Skeletal muscle satellite cell (primary cell): ENCODE measurements at regions not wholly inside any gene's neighbourhood (a gene's known extent, or its start where the extent isn't known, plus 50 kb on each side); places are given as distances from the start of the nearest gene placed in this dataset.

ENCODE experiments used
- H3K27me3 ChIP-seq: 2 replicates; pipeline ENCODE4 v1.7.0; 2013; ENCODE audit warnings: low read length; ENCODE audit not compliant: control insufficient read depth, insufficient read depth
- H3K36me3 ChIP-seq: 2 replicates; pipeline ENCODE4 v1.7.0; 2013; ENCODE audit warnings: mild to moderate bottlenecking, control low read depth, low read length; ENCODE audit not compliant: insufficient read depth
- H3K4me1 ChIP-seq: 2 replicates; pipeline ENCODE4 v1.7.0; 2013; ENCODE audit warnings: low read length; ENCODE audit not compliant: control insufficient read depth, insufficient read depth
- H3K4me2 ChIP-seq: 2 replicates; pipeline ENCODE4 v1.7.0; 2013; ENCODE audit warnings: mild to moderate bottlenecking, low read length
- H3K4me3 ChIP-seq: 2 replicates; pipeline ENCODE4 v1.7.0; 2013; ENCODE audit warnings: low read length
- H3K9ac ChIP-seq: 2 replicates; pipeline ENCODE4 v1.7.0; 2013; ENCODE audit warnings: mild to moderate bottlenecking, low read depth, low read length, moderate library complexity
- H3K9me3 ChIP-seq: replicated peaks from 2 replicates; pipeline ENCODE4 v1.7.0; 2013; ENCODE audit warnings: mild to moderate bottlenecking, control low read depth, low read length

GRCh38 chr4:55253948-55254593, 92.0 kb upstream of the SRD5A3 start:
- no peak overlapping the region for H3K4me2 ChIP-seq
- H3K27me3 ChIP-seq, result no peaks in the 10 kb centered on the region
- H3K9ac ChIP-seq, result no peak overlapping the region
- no peak overlapping the region for H3K4me3 ChIP-seq
- H3K9me3 ChIP-seq, result no peaks in the 10 kb centered on the region
- no peaks in the 10 kb centered on the region for H3K36me3 ChIP-seq
- H3K4me1 ChIP-seq, result no peaks in the 10 kb centered on the region

GRCh38 chr4:55255179-55255578, 90.9 kb upstream of the SRD5A3 start:
- H3K9ac ChIP-seq, result no peak overlapping the region
- H3K4me1 ChIP-seq, result no peaks in the 10 kb centered on the region
- H3K4me3 ChIP-seq, result no peak overlapping the region
- no peaks in the 10 kb centered on the region for H3K27me3 ChIP-seq
- H3K4me2 ChIP-seq, result no peak overlapping the region
- H3K36me3 ChIP-seq, result no peaks in the 10 kb centered on the region
- H3K9me3 ChIP-seq, result no peaks in the 10 kb centered on the region

DNA sequence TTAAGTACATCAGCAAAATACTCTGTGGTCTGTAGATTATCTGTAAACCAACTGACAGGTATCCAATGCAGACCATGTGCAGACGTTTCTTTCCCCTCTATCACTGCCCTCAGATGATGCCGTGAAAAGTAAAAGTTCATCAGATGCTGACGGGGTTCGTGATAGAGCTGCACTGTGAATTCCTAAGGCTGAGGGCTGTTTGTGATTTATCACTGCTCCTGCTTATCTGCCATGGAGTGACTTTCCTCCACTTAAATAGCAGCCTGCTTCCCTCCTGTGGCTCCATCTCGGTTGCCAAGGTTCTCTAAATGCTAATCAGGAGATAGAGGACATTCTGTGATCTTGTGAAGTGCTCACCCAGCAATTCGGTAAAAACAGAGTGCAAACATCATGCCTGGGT, 89.3 kb upstream of the SRD5A3 start:
- Histone ChIP-seq H3K9ac (no peak overlapping the region), H3K4me2 (no peak overlapping the region), H3K36me3 (no peaks in the 10 kb centered on the region), H3K4me3 (no peak overlapping the region), H3K9me3 (no peaks in the 10 kb centered on the region), H3K27me3 (no peaks in the 10 kb centered on the region), H3K4me1 (no peaks in the 10 kb centered on the region)

GRCh38 chr4:55258152-55258865, 87.7 kb upstream of the SRD5A3 start:
- Histone ChIP-seq H3K9me3 (no peaks in the 10 kb centered on the region), H3K9ac (no peak overlapping the region), H3K4me2 (no peak overlapping the region), H3K27me3 (peaks cover 2% of the 10 kb centered on the region), H3K4me1 (no peaks in the 10 kb centered on the region), H3K36me3 (no peaks in the 10 kb centered on the region), H3K4me3 (no peak overlapping the region)

GRCh38 chr4:55259294-55259693, 86.7 kb upstream of the SRD5A3 start:
- Histone ChIP-seq H3K4me2 (no peak overlapping the region), H3K27me3 (peaks cover 2% of the 10 kb centered on the region), H3K36me3 (no peaks in the 10 kb centered on the region), H3K9ac (no peak overlapping the region), H3K4me3 (no peak overlapping the region), H3K4me1 (no peaks in the 10 kb centered on the region), H3K9me3 (no peaks in the 10 kb centered on the region)

- H3K4me2 ChIP-seq, result no peak overlapping the region
- H3K36me3 ChIP-seq, result no peaks in the 10 kb centered on the region
- no peak overlapping the region for H3K4me3 ChIP-seq
- no peak overlapping the region for H3K9ac ChIP-seq
- H3K4me1 ChIP-seq, result no peaks in the 10 kb centered on the region
- peaks cover 14% of the 10 kb centered on the region for H3K27me3 ChIP-seq
- H3K9me3 ChIP-seq, result no peaks in the 10 kb centered on the region
Observed at GRCh38 chr4:55269470-55269869, 76.6 kb upstream of the SRD5A3 start.

DNA sequence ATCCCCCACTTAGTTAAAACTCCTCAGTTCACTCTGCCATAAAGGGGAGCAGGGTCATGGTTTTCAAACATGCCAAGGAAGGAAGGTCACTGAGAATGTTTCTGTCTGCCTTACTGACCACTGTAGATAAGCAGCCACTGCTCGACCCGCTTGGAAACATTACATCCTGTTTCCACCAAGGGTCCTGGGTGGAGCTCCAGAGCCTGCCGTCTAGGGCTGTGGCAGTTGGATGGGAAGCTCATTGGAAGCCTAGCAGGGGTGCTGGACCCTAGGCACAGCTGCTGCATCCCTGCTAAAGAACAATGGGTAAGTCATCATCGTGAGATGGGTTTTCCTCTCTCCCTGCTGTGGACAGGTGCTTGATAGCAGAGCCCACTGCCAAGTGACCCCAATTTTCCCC, 76.0 kb upstream of the SRD5A3 start:
- no peaks in the 10 kb centered on the region for H3K4me1 ChIP-seq
- H3K9me3 ChIP-seq, result no peaks in the 10 kb centered on the region
- no peak overlapping the region for H3K4me2 ChIP-seq
- no peaks in the 10 kb centered on the region for H3K36me3 ChIP-seq
- H3K27me3 ChIP-seq, result peaks cover 18% of the 10 kb centered on the region
- H3K4me3 ChIP-seq, result no peak overlapping the region
- H3K9ac ChIP-seq, result no peak overlapping the region

GRCh38 chr4:55270481-55270880, 75.6 kb upstream of the SRD5A3 start:
- Histone ChIP-seq H3K4me2 (no peak overlapping the region), H3K4me3 (no peak overlapping the region), H3K27me3 (peaks cover 20% of the 10 kb centered on the region), H3K36me3 (no peaks in the 10 kb centered on the region), H3K9me3 (no peaks in the 10 kb centered on the region), H3K9ac (no peak overlapping the region), H3K4me1 (no peaks in the 10 kb centered on the region)

- Histone ChIP-seq H3K9ac (no peak overlapping the region), H3K4me3 (no peak overlapping the region), H3K27me3 (peaks cover 20% of the 10 kb centered on the region), H3K36me3 (no peaks in the 10 kb centered on the region), H3K4me1 (no peaks in the 10 kb centered on the region), H3K9me3 (no peaks in the 10 kb centered on the region), H3K4me2 (no peak overlapping the region)
Observed at GRCh38 chr4:55272102-55272501, 73.9 kb upstream of the SRD5A3 start.

GRCh38 chr4:55272589-55272988, 73.5 kb upstream of the SRD5A3 start:
- Histone ChIP-seq H3K27me3 (peaks cover 20% of the 10 kb centered on the region), H3K4me1 (no peaks in the 10 kb centered on the region), H3K4me2 (no peak overlapping the region), H3K36me3 (no peaks in the 10 kb centered on the region), H3K4me3 (no peak overlapping the region), H3K9ac (no peak overlapping the region), H3K9me3 (no peaks in the 10 kb centered on the region)

DNA sequence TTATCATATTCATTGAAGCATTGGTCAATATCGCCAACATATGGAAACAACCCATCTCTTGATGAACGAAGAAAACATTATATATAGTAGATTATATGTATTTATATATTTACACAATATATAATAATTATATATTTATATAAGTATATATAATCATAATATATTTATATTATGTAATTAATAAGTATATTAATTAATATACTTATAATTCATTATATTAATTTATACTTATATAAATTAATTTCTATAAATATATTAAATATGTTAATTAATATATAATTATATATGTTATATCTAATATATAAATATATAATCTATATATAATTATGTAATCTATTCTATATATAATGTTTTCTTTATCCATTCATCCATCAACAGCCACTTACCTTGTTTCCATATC, 69.0 kb upstream of the SRD5A3 start:
- no peaks in the 10 kb centered on the region for H3K36me3 ChIP-seq
- H3K4me3 ChIP-seq, result no peak overlapping the region
- no peaks in the 10 kb centered on the region for H3K4me1 ChIP-seq
- no peak overlapping the region for H3K9ac ChIP-seq
- peaks cover 13% of the 10 kb centered on the region for H3K27me3 ChIP-seq
- H3K4me2 ChIP-seq, result no peak overlapping the region
- no peaks in the 10 kb centered on the region for H3K9me3 ChIP-seq

DNA sequence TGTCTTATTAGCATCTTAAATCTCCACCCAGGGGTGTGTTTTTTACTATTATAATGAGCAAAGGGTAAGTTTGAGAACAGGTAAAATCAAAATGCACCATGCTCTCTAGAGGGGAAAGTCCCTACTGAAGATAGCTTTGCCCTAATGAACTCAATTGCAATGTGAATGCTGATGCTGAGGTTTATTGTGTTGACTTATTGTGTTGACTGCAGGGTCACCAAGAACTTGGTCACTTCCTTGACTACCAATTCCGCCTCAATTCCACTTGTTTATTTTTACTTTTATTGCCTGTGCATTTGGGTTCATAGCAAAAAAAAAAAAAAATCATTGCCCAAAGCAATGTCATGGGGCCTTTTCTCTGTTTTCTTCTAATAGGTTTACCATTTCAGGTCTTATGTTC, 67.7 kb upstream of the SRD5A3 start:
- no peaks in the 10 kb centered on the region for H3K36me3 ChIP-seq
- no peak overlapping the region for H3K4me3 ChIP-seq
- H3K9me3 ChIP-seq, result no peaks in the 10 kb centered on the region
- no peaks in the 10 kb centered on the region for H3K4me1 ChIP-seq
- no peak overlapping the region for H3K9ac ChIP-seq
- no peak overlapping the region for H3K4me2 ChIP-seq
- H3K27me3 ChIP-seq, result peaks cover 16% of the 10 kb centered on the region
